ENCODE measurements at regions not wholly inside any gene's neighbourhood (a gene's known extent, or its start where the extent isn't known, plus 50 kb on each side); places are given as distances from the start of the nearest gene placed in this dataset.
A peak's percentile ranks its signal among the peaks of the same experiment; 100 is the strongest.
"Not testable (repeated sequence)": the region's sequence is repeated elsewhere in the genome, so short reads cannot be mapped to it uniquely, and the experiment has no call there.

- Mint-ChIP-seq H3K36me3 (ENCODE audit: low read depth) (no peaks in the 10 kb centered on the region), H3K4me3 (ENCODE audit: unreplicated experiment) (no peak overlapping the region), H3K9me3 (ENCODE audit: low read depth) (no peaks in the 10 kb centered on the region), H3K27ac (ENCODE audit: unreplicated experiment) (no peak overlapping the region), H3K4me1 (ENCODE audit: low read depth) (peaks cover 19% of the 10 kb centered on the region), H3K27me3 (ENCODE audit: low read depth) (no peaks in the 10 kb centered on the region)
- no peak for DNase-seq (ENCODE audit: low spot score)
- no peak for TF ChIP-seq CTCF (IDR thresholded peaks at IDR 0.05)
Observed at GRCh38 chr1:197843401-197843800, 59.0 kb upstream of the C1orf53 start.

GRCh38 chr1:197842646-197843045 is 59.8 kb upstream of the C1orf53 start:
- no peak for TF ChIP-seq CTCF (IDR thresholded peaks at IDR 0.05)
- no peaks in the 10 kb centered on the region for H3K9me3 Mint-ChIP-seq (ENCODE audit: low read depth)
- H3K4me1 Mint-ChIP-seq (ENCODE audit: low read depth) = peaks cover 19% of the 10 kb centered on the region
- no peak overlapping the region for H3K27ac Mint-ChIP-seq (ENCODE audit: unreplicated experiment)
- no peak overlapping the region for H3K4me3 Mint-ChIP-seq (ENCODE audit: unreplicated experiment)
- H3K27me3 Mint-ChIP-seq (ENCODE audit: low read depth) = no peaks in the 10 kb centered on the region
- DNase-seq (ENCODE audit: low spot score) = no peak
- no peaks in the 10 kb centered on the region for H3K36me3 Mint-ChIP-seq (ENCODE audit: low read depth)

GRCh38 chr1:197841883-197842553 is 60.4 kb upstream of the C1orf53 start:
- Mint-ChIP-seq H3K4me1 (ENCODE audit: low read depth) (peaks cover 19% of the 10 kb centered on the region), H3K4me3 (ENCODE audit: unreplicated experiment) (no peak overlapping the region), H3K27ac (ENCODE audit: unreplicated experiment) (no peak overlapping the region), H3K36me3 (ENCODE audit: low read depth) (no peaks in the 10 kb centered on the region), H3K27me3 (ENCODE audit: low read depth) (no peaks in the 10 kb centered on the region), H3K9me3 (ENCODE audit: low read depth) (no peaks in the 10 kb centered on the region)
- no peak for TF ChIP-seq CTCF (IDR thresholded peaks at IDR 0.05)
- DNase-seq (ENCODE audit: low spot score) = no peak

GRCh38 chr1:197841158-197841557 is 61.3 kb upstream of the C1orf53 start:
- Mint-ChIP-seq H3K36me3 (ENCODE audit: low read depth) (no peaks in the 10 kb centered on the region), H3K9me3 (ENCODE audit: low read depth) (no peaks in the 10 kb centered on the region), H3K4me1 (ENCODE audit: low read depth) (peaks cover 19% of the 10 kb centered on the region), H3K27me3 (ENCODE audit: low read depth) (no peaks in the 10 kb centered on the region), H3K4me3 (ENCODE audit: unreplicated experiment) (no peak overlapping the region), H3K27ac (ENCODE audit: unreplicated experiment) (no peak overlapping the region)
- DNase-seq (ENCODE audit: low spot score) = no peak
- no peak for TF ChIP-seq CTCF (IDR thresholded peaks at IDR 0.05)

- H3K4me1 Mint-ChIP-seq (ENCODE audit: low read depth) = peaks cover 14% of the 10 kb centered on the region
- not testable (repeated sequence) for H3K36me3 Mint-ChIP-seq (ENCODE audit: low read depth); H3K27ac Mint-ChIP-seq (ENCODE audit: unreplicated experiment); DNase-seq (ENCODE audit: low spot score); H3K27me3 Mint-ChIP-seq (ENCODE audit: low read depth); H3K4me3 Mint-ChIP-seq (ENCODE audit: unreplicated experiment); H3K9me3 Mint-ChIP-seq (ENCODE audit: low read depth)
Observed at GRCh38 chr1:197839786-197840185, 62.6 kb upstream of the C1orf53 start.

- Mint-ChIP-seq H3K27ac (ENCODE audit: unreplicated experiment) (peak overlapping the region; percentile 2), H3K27me3 (ENCODE audit: low read depth) (no peaks in the 10 kb centered on the region), H3K9me3 (ENCODE audit: low read depth) (peaks cover 9% of the 10 kb centered on the region), H3K4me1 (ENCODE audit: low read depth) (peaks cover 10% of the 10 kb centered on the region), H3K36me3 (ENCODE audit: low read depth) (no peaks in the 10 kb centered on the region), H3K4me3 (ENCODE audit: unreplicated experiment) (no peak overlapping the region)
- DNase-seq (ENCODE audit: low spot score) = no peak
- no peak for TF ChIP-seq CTCF (IDR thresholded peaks at IDR 0.05)
Observed at GRCh38 chr1:197838836-197839235, 63.6 kb upstream of the DENND1B start.
